Activated CD8-positive, alpha-beta memory T cell treated with anti-CD3 and anti-CD28 coated beads, Interleukin-2, amount 50 U/mL, for 4 hours (primary cell): ENCODE measurements at regions not wholly inside any gene's neighbourhood (a gene's known extent, or its start where the extent isn't known, plus 50 kb on each side); places are given as distances from the start of the nearest gene placed in this dataset.

ENCODE experiments used
- DNase-seq: peaks from one replicate; pipeline ENCODE4 v3.0.0-alpha.2; 2020

DNA sequence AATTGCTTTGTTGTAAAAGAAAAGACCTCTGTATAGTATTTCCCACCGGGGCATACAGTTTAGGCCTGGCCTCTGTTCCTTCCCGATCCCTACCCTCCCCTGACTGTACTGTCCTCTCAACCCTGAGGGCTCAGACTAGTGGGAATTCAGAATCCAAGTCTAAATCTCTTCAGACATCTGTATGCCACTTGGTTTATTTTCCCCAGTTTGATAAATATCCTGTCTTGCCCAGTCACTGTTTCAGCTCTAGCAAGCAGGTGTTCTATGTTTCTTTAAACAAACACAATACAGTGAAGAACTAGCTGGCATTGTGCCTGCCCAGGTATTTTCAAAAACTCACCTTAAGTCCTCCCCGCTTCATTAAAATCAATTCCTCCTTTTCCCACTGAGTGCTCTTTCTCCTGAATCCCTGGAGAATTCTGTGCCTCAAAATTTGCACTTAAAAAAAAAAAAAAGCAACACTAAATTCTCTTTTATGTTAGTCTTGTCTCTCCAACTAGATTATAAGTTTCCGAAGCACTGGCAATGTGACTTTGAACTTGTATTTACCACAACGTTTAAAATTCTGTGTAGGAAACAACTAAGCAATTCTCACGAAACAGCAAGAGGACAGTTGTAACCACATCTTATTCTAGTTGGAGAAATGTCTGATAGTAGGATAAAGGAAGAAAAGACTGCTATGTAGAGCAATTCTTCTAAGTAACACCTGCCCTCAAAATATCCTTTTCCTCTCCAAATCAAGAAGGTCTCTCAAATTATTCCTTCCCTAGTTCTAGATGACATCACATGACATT lies 112.0 kb upstream of the CARMIL1 start:
- no peak for DNase-seq

DNA sequence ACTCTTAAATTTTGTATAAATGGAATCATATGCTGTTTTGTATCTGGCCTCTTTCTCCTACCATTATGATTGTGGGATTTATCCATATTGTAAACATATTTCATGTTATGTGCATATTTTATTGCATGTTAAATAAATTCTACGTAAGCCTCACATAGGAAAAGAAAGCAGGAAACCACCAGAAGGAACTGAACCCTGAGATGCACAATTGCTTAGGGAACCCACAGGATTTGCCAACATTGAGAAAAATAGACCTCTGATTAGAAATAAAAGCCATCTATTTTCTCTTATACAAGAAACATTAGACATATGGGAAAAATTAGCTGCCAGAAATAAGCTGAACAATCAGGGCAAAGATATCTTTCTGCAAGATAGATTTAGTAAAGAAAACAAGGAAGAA lies 111.2 kb upstream of the CARMIL1 start:
- DNase-seq: no peak

GRCh38 chr6:25168637-25169036 lies 110.5 kb upstream of the CARMIL1 start:
- DNase-seq: no peak

- DNase-seq: no peak
Measured at GRCh38 chr6:25169553-25169952, 109.6 kb upstream of the CARMIL1 start.

DNA sequence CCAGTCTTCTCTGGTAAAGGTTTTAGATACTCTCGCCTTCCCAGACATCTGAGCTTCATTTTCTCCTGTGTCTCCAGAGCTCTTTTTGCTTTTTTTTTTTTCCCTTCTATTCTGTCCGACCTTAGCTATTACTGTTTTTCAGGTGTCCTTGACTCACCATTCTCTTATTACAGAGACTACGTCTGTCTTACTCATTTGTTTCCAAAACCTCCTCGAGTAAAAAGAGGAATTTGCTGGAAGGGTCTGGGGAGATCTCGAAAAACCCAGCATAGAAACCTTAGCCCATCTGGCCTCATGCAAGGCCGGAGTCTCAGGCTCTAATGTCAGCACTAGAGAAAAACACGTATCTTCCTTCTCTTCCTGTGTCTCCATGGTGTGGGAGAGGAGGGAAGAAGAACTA lies 109.2 kb upstream of the CARMIL1 start:
- no peak for DNase-seq

DNA sequence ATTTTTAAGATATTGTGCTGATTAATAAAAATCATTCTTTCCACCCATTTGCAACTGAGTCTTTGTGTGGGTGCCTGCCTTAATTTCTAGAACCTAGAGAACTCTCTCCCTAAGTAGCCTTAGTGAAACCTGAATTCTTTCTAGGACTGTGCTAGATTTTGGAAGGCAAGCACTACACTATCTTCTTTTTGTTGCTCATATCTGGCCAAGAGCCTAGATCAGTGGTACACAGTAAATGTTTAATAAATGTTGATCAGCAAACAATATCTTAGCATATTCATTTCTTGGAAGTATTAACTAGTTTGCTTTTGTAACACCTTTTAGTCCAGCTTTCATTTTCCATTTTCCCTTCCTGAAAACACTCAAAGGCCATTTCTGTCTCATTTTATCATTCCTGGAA lies 108.5 kb upstream of the CARMIL1 start:
- no peak for DNase-seq

DNA sequence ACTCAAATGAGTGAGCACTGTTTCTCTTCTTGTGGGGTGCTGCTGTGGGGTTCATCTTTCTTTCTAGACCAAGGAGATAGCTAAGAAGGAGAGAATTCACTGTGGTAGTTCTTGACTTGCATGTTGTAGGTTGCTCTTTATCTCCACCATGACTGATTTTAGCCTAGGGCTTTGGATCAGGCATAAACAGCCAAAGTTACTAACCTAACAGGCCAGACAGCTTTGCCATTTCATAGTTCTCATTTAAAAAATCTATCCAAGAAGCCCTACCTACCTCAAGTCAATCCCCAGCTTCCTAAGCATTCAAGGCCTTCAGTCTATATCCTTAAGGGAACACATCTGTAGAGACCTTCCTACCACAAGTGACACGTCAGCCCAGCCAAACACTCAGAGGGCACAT lies 107.9 kb upstream of the CARMIL1 start:
- no peak for DNase-seq

- no peak for DNase-seq
Measured at GRCh38 chr6:25172819-25173218, 106.4 kb upstream of the CARMIL1 start.

DNA sequence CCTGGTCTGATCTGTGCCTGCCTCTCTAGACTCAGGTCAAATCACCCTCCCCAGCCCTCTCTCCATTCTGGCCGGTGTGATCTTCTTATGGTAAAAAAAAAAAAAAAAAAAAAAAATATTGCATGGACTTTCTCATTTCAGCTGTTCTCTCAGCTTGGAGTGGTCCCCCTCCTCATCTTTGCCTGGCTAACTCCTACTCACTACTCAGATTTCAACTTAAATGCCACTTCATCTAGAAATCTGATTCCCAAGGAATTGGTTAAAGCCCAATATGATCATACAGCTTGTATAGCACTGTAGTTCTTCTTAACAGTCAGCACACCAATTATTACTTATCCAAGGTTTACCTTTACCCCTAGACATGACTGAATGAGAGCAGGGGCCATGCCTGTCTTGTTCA lies 105.9 kb upstream of the CARMIL1 start:
- DNase-seq: no peak

DNA sequence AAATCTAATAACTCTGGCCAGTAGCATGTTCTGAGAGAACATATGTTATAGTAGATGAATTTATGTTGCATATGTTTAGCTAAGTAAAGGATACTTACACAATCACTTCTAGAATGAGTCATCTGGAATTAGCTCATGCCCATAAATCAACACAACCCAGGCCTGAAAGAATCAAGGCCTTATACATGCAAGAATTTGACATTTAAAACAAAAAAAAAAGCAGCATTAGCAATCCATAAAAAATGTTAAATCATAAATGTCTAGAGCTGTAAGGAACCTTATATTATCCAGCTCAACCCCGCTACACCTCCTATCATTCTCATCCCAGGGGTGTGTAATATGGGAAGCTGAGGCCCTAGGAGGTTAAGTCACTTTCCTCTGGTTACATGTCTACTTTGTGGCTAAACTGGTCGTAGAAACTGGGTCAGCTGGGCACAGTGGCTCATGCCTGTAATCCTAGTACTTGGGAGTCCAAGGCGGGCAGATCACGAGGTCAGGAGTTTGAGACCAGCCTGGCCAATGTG lies 105.2 kb upstream of the CARMIL1 start:
- DNase-seq: no peak

DNA sequence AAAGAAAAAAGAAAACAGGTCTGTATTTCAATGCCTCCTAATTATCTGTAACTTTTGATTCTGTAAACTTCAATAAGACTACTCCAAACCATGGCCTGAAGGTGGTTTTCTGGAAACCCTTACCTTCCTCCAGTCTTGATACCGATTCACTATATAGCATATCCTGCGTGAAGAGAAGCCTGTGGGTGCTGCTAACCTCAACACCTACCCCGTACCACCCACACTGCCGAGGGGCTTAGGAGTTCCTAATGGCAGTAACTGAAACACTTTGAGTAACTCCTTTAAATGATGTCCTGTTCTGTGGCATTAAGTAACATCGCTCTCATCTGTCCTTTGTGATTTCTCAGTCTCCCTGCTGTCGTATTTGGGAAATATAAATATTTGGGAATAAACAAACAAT lies 104.5 kb upstream of the CARMIL1 start:
- no peak for DNase-seq

DNA sequence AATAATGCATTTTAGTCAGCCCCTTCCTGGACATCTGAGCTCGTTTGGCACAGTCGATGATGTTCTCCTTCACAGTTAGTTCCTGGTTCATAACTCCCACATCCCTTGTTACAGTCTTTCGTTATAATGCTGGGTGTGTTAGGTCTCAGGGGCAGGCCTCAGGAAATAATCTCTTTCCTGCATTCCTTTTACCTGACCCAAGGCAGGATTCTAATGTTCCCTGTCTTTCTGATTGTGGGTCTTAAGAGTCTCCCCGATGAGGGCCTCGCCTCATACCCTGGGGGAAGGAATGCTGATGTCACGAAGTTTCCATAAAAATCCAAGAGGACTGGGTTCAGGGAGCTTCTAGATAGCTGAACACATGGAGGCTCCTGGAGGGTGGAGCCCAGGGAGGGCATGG lies 104.0 kb upstream of the CARMIL1 start:
- no peak for DNase-seq

GRCh38 chr6:25175681-25176080 lies 103.5 kb upstream of the CARMIL1 start:
- DNase-seq: no peak

- DNase-seq: no peak
Measured at GRCh38 chr6:25176466-25176865, 102.7 kb upstream of the CARMIL1 start.

DNA sequence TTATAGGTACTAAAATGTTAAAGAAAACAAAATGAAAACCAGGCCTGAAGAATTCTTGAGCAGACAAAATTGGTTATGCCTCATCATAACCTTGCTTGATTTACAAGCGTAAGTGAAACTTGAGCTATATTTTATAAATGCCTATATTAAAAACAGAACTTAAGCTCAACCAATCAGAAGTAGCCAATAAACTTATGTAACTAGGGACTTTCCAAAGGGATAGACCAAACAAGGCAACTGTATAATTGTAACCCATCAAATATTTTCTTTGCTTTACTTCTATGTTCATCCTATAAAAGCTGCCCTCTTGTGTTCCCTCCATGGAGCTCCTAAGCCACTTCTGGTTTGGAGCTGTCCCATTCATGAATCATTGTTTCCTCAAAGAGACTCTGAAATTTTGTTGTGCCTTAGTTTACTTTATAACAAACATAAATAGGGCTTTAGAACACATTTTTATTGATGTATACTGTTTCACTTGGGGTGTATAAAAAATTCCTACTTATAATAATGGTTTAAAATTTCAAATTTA lies 101.6 kb upstream of the CARMIL1 start:
- no peak for DNase-seq

DNA sequence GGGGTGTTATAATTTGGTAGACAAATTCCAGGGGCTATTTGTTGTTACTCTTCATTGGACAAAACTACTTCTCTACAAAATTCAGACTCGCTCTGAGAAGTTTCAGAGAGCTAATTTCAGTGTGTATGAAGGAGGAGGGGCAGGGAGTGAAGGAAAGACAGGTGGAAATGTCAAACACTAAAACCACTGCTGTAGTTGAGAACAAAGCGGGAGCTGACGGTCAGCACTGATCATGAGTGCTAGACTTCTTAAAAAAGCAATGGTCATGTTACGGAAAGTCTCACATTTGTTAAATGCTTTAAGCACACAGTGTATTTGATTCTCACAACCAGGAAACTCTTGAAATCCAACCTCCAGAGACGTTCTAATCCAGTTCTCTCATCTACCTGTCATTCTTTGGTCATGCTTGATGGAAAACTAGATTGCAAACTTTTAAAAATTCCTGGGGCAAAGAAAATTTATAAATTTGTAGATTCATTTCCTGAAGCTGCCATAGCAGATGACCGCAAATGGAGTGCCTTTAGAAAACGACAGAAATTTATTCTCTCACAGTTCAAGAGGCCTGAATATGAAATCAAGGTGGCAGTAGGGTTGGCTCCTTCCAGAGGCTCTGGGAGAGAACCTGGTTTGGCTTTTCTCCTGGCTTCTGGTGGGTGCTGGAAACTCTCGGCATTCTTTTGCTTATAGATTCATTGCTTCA lies 100.7 kb upstream of the CARMIL1 start:
- DNase-seq: no peak

DNA sequence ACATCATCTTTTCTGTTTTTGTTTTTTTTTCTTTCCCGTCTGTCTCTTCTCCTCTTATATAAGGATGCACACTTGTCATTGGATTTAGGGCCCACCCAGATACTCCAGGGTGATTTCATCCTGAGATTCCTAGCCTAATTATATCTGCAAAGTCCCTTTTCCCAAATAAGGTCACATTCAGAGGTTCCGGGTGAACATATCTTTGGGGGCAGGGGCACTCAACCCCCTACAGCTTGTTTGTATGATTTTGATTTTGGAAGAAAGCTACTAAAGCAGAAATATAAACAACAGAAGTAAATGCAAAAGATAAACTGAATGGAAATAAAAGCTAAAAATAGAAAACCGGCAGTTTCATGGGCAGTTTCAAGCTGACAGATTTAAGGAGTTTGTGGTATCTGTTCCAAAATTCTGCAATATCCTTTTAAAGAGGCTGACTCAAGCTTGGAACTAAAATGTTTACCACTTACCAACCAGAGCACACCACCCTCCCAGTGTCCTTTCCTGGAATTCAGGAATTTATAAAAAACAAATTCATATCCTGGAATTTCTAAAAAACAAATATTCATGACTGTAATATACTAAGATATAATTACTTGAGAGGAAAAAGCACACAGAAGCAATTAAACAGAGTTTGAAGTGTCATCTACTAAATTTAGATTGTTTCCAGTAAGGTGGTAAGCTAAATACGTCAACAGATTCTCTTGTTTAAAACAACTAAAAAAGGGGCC lies 100.0 kb upstream of the CARMIL1 start:
- no peak for DNase-seq

DNA sequence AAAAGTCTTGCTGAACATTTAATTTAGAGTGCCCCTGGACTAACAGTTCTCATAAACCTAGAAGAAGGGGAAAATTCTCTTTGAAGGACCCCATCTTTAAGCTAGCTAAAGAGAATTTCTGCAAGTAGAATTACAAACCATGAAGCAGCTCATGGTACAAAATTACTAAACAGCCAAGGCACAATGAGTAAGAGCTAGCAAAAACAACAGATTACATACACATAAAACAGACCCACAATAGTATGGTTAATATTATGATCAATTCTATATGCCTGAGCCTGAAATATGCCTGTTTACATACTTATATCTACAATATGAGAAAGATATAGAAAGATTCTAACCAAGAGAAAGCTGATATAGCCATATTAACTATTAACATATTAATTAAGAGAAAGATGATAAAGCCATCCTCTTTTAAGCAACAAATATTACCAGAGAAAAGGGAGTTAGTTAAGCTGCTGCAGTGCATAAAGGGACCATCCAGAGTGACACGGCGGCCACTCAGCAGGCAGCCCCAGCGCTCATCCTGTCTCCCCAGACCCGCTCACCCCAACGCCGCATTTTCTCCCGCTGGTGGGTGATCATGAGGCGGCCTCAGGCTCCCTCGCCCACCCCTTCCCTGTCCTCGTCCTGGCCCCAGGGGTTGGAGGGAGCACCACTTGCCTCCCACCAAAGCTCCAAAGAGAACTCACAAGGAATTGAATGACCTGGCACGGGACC lies 98.4 kb upstream of the CARMIL1 start:
- DNase-seq: no peak

GRCh38 chr6:25181350-25181724 lies 97.8 kb upstream of the CARMIL1 start:
- no peak for DNase-seq

GRCh38 chr6:25181923-25182322 lies 97.3 kb upstream of the CARMIL1 start:
- DNase-seq: no peak

GRCh38 chr6:25186919-25187318 lies 92.3 kb upstream of the CARMIL1 start:
- DNase-seq: no peak

DNA sequence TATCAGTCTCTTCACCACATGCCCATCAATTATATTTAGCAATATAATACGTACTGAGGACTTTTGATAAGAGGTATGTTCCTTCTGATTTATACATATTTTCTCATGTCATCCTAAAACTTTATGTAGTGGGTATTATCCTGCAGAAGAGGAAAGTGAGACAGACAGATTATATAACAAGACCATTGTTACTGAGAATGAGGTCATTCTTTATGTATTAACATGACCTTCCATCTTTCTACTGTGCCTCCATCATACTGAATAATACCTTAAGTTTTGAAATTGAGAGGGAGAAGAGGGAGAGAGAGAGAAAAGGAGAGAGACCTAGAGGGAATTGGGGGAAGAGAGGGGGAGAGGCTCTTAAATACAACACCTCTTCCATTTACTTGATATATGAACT lies 90.9 kb upstream of the CARMIL1 start:
- no peak for DNase-seq
